WTC11 (cell line): ENCODE measurements at regions not wholly inside any gene's neighbourhood (a gene's known extent, or its start where the extent isn't known, plus 50 kb on each side); places are given as distances from the start of the nearest gene placed in this dataset.

Source experiments
- ATAC-seq: fragments of 200-7000 bp; cut with Tn5 transposase; 2 replicates; pipeline ENCODE4 v1.10.0; 2021; ENCODE audit warnings: mild to moderate bottlenecking, moderate library complexity
- CTCF ChIA-PET: fragments of 300-600 bp; sonication (Branson Sonifier 250); formaldehyde crosslinking; loops from one replicate; lab custom pipeline; 2021; ENCODE audit warnings: antibody characterized with exemption; lab: Charles Lee
- POLR2A ChIA-PET: fragments of 350-600 bp; sonication (Branson Sonifier 250); formaldehyde crosslinking; loops from one replicate; lab custom pipeline; 2021; ENCODE audit warnings: antibody characterized with exemption; lab: Charles Lee
- DNase-seq: peaks from one replicate; pipeline ENCODE4 v3.0.0; 2021; ENCODE audit warnings: low spot score
- H3K27ac Mint-ChIP-seq: 2 replicates; pipeline ENCODE4 v1.8.0; 2021; ENCODE audit warnings: mixed read lengths
- H3K27me3 Mint-ChIP-seq: 2 replicates; pipeline ENCODE4 v1.8.0; 2021; ENCODE audit warnings: low read depth, mild to moderate bottlenecking, moderate library complexity, mixed read lengths
- H3K36me3 Mint-ChIP-seq: 2 replicates; pipeline ENCODE4 v1.8.0; 2021; ENCODE audit warnings: mixed read lengths
- H3K4me1 Mint-ChIP-seq: 2 replicates; pipeline ENCODE4 v1.8.0; 2022; ENCODE audit warnings: mixed read lengths
- H3K4me3 Mint-ChIP-seq: 2 replicates; pipeline ENCODE4 v1.8.0; 2021; ENCODE audit warnings: mild to moderate bottlenecking, moderate library complexity, mixed read lengths
- H3K9me3 Mint-ChIP-seq: 2 replicates; pipeline ENCODE4 v1.8.0; 2021; ENCODE audit warnings: mixed read lengths
- CBFB ChIP-seq: sonication (generic); formaldehyde crosslinking; IDR thresholded peaks from 2 replicates; pipeline ENCODE4 v1.8.1; 2022; ENCODE audit warnings: mild to moderate bottlenecking, low read depth, missing genetic modification reagents
- CREB1 ChIP-seq: sonication (generic); formaldehyde crosslinking; IDR thresholded peaks from 2 replicates; pipeline ENCODE4 v1.8.0; 2023; ENCODE audit warnings: mild to moderate bottlenecking, missing genetic modification reagents
- CREM ChIP-seq: sonication (generic); formaldehyde crosslinking; IDR thresholded peaks from 2 replicates; pipeline ENCODE4 v1.8.1; 2022; ENCODE audit warnings: mild to moderate bottlenecking, missing genetic modification reagents, moderate library complexity
- ETV6 ChIP-seq: sonication (generic); formaldehyde crosslinking; IDR thresholded peaks from 2 replicates; pipeline ENCODE4 v1.8.1; 2022; ENCODE audit warnings: mild to moderate bottlenecking, missing genetic modification reagents
- FOXK1 ChIP-seq: sonication (generic); formaldehyde crosslinking; IDR thresholded peaks from 2 replicates; pipeline ENCODE4 v1.8.0; 2022; ENCODE audit warnings: mild to moderate bottlenecking, moderate library complexity, missing genetic modification reagents
- FOXP1 ChIP-seq: sonication (generic); formaldehyde crosslinking; IDR thresholded peaks from 2 replicates; pipeline ENCODE4 v1.8.0; 2022; ENCODE audit warnings: missing genetic modification reagents, mild to moderate bottlenecking, moderate library complexity, borderline replicate concordance
- GRHL2 ChIP-seq: fragments of 250-450 bp; sonication (Bioruptor Pico); IDR thresholded peaks from 2 replicates; pipeline ENCODE4 v1.8.0; 2022; ENCODE audit warnings: mild to moderate bottlenecking, moderate library complexity; ENCODE audit not compliant: insufficient replicate concordance, severe bottlenecking
- JAZF1 ChIP-seq: fragments of 250-450 bp; sonication (Bioruptor Pico); IDR thresholded peaks from 2 replicates; pipeline ENCODE4 v1.9.0; 2021; ENCODE audit warnings: moderate library complexity, mild to moderate bottlenecking, inconsistent platforms
- MXD4 ChIP-seq: fragments of 250-450 bp; sonication (Bioruptor Pico); IDR thresholded peaks from 2 replicates; pipeline ENCODE4 v1.8.0; 2021; ENCODE audit warnings: mild to moderate bottlenecking, moderate library complexity, borderline replicate concordance
- NFATC4 ChIP-seq: fragments of 250-450 bp; sonication (Bioruptor Pico); IDR thresholded peaks from 2 replicates; pipeline ENCODE4 v1.9.0; 2021; ENCODE audit warnings: mild to moderate bottlenecking
- NR2C2 ChIP-seq: sonication (generic); formaldehyde crosslinking; IDR thresholded peaks from 2 replicates; pipeline ENCODE4 v1.8.0; 2022; ENCODE audit warnings: mild to moderate bottlenecking, missing genetic modification reagents
- RELA ChIP-seq: sonication (generic); formaldehyde crosslinking; IDR thresholded peaks from 2 replicates; pipeline ENCODE4 v1.8.1; 2022; ENCODE audit warnings: missing genetic modification reagents, mild to moderate bottlenecking, borderline replicate concordance
- RORB ChIP-seq: fragments of 250-450 bp; sonication (Bioruptor Pico); IDR thresholded peaks from 2 replicates; pipeline ENCODE4 v1.9.0; 2021; ENCODE audit warnings: mild to moderate bottlenecking
- SOX15 ChIP-seq: fragments of 250-450 bp; sonication (Bioruptor Pico); IDR thresholded peaks from 2 replicates; pipeline ENCODE4 v1.9.0; 2021; ENCODE audit warnings: mild to moderate bottlenecking
- SP1 ChIP-seq: sonication (generic); formaldehyde crosslinking; conservative IDR thresholded peaks from 2 replicates; pipeline ENCODE4 v1.8.1; 2022; ENCODE audit warnings: missing genetic modification reagents
- TCF7 ChIP-seq: sonication (generic); formaldehyde crosslinking; IDR thresholded peaks from 2 replicates; pipeline ENCODE4 v1.8.0; 2022; ENCODE audit warnings: mild to moderate bottlenecking, low read depth, missing genetic modification reagents, moderate library complexity
- ZNF121 ChIP-seq: sonication (generic); formaldehyde crosslinking; IDR thresholded peaks from 2 replicates; pipeline ENCODE4 v1.8.0; 2023; ENCODE audit warnings: missing genetic modification reagents
- ZNF232 ChIP-seq: sonication (generic); formaldehyde crosslinking; IDR thresholded peaks from 2 replicates; pipeline ENCODE4 v1.8.0; 2022; ENCODE audit warnings: mild to moderate bottlenecking, missing genetic modification reagents
- ZNF671 ChIP-seq: fragments of 250-450 bp; sonication (Bioruptor Pico); IDR thresholded peaks from 2 replicates; pipeline ENCODE4 v1.8.0; 2021; ENCODE audit warnings: mild to moderate bottlenecking
- TF ChIP-seq, protein P1 (sequence below): sonication (generic); formaldehyde crosslinking; IDR thresholded peaks from 2 replicates; pipeline ENCODE4 v1.8.1; 2023; ENCODE audit warnings: mild to moderate bottlenecking, missing genetic modification reagents
- TF ChIP-seq, protein P2 (sequence below): sonication (generic); formaldehyde crosslinking; IDR thresholded peaks from 2 replicates; pipeline ENCODE4 v1.8.0; 2022; ENCODE audit warnings: mild to moderate bottlenecking, missing genetic modification reagents
- TF ChIP-seq, protein P3 (sequence below): fragments of 250-450 bp; sonication (Bioruptor Pico); conservative IDR thresholded peaks from 2 replicates; pipeline ENCODE4 v1.9.0; 2021; ENCODE audit warnings: mild to moderate bottlenecking
- TF ChIP-seq, protein P4 (sequence below): sonication (generic); formaldehyde crosslinking; IDR thresholded peaks from 2 replicates; pipeline ENCODE4 v1.8.0; 2023; ENCODE audit warnings: mild to moderate bottlenecking, missing genetic modification reagents
- TF ChIP-seq, protein P5 (sequence below): sonication (generic); formaldehyde crosslinking; IDR thresholded peaks from 2 replicates; pipeline ENCODE4 v1.8.0; 2022; ENCODE audit warnings: mild to moderate bottlenecking, missing genetic modification reagents
- TF ChIP-seq, protein P6 (sequence below): sonication (generic); formaldehyde crosslinking; IDR thresholded peaks from 2 replicates; pipeline ENCODE4 v1.8.1; 2023; ENCODE audit warnings: mild to moderate bottlenecking, missing genetic modification reagents, moderate library complexity
- TF ChIP-seq, protein P7 (sequence below): sonication (generic); formaldehyde crosslinking; IDR thresholded peaks from 2 replicates; pipeline ENCODE4 v1.8.0; 2022; ENCODE audit warnings: mild to moderate bottlenecking, missing genetic modification reagents

DNA sequence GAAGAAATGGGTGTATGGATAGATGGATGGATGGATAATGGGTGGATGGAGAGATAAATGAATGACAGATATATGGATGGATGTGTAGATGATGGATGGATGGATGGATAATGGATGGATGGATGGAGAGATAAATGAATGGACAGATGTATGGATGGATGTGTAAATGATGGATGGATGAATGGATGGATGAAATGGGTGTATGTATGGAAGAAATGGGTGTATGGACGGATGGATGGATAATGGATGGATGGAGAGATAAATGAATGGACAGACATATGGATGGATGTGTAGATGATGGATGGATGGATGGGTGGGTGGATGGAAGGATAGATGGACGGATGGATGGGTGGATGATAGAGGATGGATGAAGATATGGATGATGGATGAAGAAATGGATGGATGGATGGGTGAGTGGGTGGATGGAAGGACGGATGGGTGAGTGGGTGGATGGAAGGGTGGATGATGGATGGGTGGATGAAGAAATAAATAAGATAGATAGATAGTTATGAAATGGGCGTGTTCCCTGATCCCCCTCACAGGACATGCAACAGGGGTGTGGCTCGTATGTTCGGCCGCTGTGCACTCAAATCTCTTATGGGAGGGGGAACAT is 91.1 kb upstream of the NKX1-1 start:
- Mint-ChIP-seq H3K36me3 (no peaks in the 10 kb centered on the region), H3K4me3 (no peak overlapping the region), H3K9me3 (no peaks in the 10 kb centered on the region), H3K4me1 (no peaks in the 10 kb centered on the region), H3K27ac (no peak overlapping the region), H3K27me3 (no peaks in the 10 kb centered on the region)
- POLR2A ChIA-PET, result no interaction called here
- CTCF ChIA-PET, result interaction anchor here (0.5 to 1.0 kb wide), 2 partner anchors 16 to 82 kb away, joined by 3 to 4 read pairs; no protein-coding TSS in a partner anchor
- DNase-seq, result no peak
- no peak for ATAC-seq
- TF ChIP-seq, protein P1, sequence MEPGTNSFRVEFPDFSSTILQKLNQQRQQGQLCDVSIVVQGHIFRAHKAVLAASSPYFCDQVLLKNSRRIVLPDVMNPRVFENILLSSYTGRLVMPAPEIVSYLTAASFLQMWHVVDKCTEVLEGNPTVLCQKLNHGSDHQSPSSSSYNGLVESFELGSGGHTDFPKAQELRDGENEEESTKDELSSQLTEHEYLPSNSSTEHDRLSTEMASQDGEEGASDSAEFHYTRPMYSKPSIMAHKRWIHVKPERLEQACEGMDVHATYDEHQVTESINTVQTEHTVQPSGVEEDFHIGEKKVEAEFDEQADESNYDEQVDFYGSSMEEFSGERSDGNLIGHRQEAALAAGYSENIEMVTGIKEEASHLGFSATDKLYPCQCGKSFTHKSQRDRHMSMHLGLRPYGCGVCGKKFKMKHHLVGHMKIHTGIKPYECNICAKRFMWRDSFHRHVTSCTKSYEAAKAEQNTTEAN, result no peak
- TF ChIP-seq CBFB (CRISPR knock-in tag) (no peak), JAZF1 (CRISPR knock-in tag) (no peak), ZNF121 (no peak), ZNF232 (CRISPR knock-in tag) (no peak), CREB1 (CRISPR knock-in tag) (no peak), ETV6 (CRISPR knock-in tag) (no peak), RORB (no peak), FOXK1 (CRISPR knock-in tag) (no peak), RELA (CRISPR knock-in tag) (no peak), ZNF671 (no peak), GRHL2 (no peak), CREM (CRISPR knock-in tag) (no peak), SOX15 (no peak), NFATC4 (CRISPR knock-in tag) (no peak)
- TF ChIP-seq, protein P2, sequence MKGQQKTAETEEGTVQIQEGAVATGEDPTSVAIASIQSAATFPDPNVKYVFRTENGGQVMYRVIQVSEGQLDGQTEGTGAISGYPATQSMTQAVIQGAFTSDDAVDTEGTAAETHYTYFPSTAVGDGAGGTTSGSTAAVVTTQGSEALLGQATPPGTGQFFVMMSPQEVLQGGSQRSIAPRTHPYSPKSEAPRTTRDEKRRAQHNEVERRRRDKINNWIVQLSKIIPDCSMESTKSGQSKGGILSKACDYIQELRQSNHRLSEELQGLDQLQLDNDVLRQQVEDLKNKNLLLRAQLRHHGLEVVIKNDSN (CRISPR knock-in tag), result no peak
- TF ChIP-seq, protein P3, sequence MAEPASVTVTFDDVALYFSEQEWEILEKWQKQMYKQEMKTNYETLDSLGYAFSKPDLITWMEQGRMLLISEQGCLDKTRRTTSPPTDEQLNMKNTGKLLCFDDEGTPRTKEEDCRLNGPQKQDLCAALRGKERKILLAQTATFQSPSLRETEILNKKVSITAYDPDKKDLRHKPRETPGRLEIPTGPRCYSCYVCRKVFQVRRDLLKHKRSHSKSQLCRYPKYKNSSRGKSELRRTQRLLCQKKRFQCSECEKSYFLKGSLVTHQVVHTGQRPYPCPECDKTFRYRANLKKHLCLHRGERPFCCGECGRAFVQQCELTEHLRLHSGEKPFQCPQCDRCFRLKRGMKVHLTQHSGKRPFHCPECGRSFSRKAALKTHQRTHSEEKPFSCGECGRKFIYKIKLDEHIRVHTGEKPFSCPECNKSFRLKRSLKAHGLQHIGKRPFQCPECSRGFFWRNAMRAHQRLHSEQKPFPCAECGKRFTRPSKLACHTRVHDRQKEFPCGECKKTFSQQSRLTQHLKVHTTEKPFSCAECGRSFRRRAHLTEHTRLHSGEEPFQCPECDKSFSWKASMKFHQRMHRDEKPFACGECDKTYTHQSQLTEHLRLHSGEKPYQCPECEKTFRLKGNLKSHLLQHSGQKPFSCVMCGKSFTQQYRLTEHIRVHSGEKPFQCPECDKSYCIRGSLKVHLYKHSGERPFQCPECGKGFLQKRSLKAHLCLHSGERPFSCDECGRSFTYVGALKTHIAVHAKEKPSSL (CRISPR knock-in tag), result no peak
- TF ChIP-seq, protein P4, sequence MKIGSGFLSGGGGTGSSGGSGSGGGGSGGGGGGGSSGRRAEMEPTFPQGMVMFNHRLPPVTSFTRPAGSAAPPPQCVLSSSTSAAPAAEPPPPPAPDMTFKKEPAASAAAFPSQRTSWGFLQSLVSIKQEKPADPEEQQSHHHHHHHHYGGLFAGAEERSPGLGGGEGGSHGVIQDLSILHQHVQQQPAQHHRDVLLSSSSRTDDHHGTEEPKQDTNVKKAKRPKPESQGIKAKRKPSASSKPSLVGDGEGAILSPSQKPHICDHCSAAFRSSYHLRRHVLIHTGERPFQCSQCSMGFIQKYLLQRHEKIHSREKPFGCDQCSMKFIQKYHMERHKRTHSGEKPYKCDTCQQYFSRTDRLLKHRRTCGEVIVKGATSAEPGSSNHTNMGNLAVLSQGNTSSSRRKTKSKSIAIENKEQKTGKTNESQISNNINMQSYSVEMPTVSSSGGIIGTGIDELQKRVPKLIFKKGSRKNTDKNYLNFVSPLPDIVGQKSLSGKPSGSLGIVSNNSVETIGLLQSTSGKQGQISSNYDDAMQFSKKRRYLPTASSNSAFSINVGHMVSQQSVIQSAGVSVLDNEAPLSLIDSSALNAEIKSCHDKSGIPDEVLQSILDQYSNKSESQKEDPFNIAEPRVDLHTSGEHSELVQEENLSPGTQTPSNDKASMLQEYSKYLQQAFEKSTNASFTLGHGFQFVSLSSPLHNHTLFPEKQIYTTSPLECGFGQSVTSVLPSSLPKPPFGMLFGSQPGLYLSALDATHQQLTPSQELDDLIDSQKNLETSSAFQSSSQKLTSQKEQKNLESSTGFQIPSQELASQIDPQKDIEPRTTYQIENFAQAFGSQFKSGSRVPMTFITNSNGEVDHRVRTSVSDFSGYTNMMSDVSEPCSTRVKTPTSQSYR (CRISPR knock-in tag), result no peak

DNA sequence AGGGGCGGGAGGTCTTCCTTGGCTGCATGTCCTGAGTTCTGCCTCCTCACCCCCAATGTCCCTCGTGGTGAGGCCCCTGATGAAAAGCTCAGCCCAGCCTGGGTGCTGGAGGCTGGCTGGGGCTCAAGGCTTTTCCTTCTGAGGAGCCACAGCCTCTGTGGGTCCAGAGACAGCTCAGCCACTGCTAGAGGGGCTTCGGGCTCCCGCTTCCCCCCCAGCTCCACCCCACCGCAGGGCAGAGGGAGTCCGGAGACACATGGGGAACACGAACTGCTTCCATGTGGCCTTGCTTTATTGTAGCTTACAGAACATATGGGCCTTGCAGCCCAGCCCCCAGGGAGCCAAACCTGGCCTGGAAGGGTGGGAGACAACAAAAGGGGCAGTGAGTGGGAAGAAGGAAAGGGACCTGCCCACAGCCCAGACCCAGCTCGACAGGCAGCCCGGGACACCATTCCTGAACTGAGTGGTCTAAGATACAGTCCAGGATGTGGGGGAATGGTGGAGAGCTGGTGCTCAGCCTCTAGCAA is 89.9 kb upstream of the NKX1-1 start:
- Mint-ChIP-seq H3K9me3 (no peaks in the 10 kb centered on the region), H3K4me3 (no peak overlapping the region), H3K27me3 (no peaks in the 10 kb centered on the region), H3K4me1 (no peaks in the 10 kb centered on the region), H3K36me3 (no peaks in the 10 kb centered on the region), H3K27ac (no peak overlapping the region)
- ChIA-PET POLR2A (no interaction called here), CTCF (interaction anchor here (0.7 kb wide), 1 partner anchor 53 kb away, joined by 3 read pairs; no protein-coding TSS in a partner anchor)
- ATAC-seq (no peak), DNase-seq (peak; percentile 6)
- TF ChIP-seq CREM (CRISPR knock-in tag), result no peak
- no peak for TF ChIP-seq MXD4 (CRISPR knock-in tag)
- TF ChIP-seq, protein P5, sequence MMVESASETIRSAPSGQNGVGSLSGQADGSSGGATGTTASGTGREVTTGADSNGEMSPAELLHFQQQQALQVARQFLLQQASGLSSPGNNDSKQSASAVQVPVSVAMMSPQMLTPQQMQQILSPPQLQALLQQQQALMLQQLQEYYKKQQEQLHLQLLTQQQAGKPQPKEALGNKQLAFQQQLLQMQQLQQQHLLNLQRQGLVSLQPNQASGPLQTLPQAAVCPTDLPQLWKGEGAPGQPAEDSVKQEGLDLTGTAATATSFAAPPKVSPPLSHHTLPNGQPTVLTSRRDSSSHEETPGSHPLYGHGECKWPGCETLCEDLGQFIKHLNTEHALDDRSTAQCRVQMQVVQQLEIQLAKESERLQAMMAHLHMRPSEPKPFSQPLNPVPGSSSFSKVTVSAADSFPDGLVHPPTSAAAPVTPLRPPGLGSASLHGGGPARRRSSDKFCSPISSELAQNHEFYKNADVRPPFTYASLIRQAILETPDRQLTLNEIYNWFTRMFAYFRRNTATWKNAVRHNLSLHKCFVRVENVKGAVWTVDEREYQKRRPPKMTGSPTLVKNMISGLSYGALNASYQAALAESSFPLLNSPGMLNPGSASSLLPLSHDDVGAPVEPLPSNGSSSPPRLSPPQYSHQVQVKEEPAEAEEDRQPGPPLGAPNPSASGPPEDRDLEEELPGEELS (CRISPR knock-in tag), result no peak
- TF ChIP-seq SP1 (CRISPR knock-in tag), result no peak
- no peak for TF ChIP-seq NR2C2
- TF ChIP-seq TCF7 (CRISPR knock-in tag), result no peak
- TF ChIP-seq RORB, result no peak
- TF ChIP-seq FOXP1 (CRISPR knock-in tag), result no peak
- TF ChIP-seq, protein P6, sequence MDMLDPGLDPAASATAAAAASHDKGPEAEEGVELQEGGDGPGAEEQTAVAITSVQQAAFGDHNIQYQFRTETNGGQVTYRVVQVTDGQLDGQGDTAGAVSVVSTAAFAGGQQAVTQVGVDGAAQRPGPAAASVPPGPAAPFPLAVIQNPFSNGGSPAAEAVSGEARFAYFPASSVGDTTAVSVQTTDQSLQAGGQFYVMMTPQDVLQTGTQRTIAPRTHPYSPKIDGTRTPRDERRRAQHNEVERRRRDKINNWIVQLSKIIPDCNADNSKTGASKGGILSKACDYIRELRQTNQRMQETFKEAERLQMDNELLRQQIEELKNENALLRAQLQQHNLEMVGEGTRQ (CRISPR knock-in tag), result no peak
- TF ChIP-seq, protein P7, sequence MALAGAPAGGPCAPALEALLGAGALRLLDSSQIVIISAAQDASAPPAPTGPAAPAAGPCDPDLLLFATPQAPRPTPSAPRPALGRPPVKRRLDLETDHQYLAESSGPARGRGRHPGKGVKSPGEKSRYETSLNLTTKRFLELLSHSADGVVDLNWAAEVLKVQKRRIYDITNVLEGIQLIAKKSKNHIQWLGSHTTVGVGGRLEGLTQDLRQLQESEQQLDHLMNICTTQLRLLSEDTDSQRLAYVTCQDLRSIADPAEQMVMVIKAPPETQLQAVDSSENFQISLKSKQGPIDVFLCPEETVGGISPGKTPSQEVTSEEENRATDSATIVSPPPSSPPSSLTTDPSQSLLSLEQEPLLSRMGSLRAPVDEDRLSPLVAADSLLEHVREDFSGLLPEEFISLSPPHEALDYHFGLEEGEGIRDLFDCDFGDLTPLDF (CRISPR knock-in tag), result no peak
